ENCODE measurements at regions not wholly inside any gene's neighbourhood (a gene's known extent, or its start where the extent isn't known, plus 50 kb on each side); places are given as distances from the start of the nearest gene placed in this dataset.

- H3K4me3 ChIP-seq (ENCODE audit: control insufficient read depth, low read depth, low read length) = no peak overlapping the region
- TF ChIP-seq, protein P1, sequence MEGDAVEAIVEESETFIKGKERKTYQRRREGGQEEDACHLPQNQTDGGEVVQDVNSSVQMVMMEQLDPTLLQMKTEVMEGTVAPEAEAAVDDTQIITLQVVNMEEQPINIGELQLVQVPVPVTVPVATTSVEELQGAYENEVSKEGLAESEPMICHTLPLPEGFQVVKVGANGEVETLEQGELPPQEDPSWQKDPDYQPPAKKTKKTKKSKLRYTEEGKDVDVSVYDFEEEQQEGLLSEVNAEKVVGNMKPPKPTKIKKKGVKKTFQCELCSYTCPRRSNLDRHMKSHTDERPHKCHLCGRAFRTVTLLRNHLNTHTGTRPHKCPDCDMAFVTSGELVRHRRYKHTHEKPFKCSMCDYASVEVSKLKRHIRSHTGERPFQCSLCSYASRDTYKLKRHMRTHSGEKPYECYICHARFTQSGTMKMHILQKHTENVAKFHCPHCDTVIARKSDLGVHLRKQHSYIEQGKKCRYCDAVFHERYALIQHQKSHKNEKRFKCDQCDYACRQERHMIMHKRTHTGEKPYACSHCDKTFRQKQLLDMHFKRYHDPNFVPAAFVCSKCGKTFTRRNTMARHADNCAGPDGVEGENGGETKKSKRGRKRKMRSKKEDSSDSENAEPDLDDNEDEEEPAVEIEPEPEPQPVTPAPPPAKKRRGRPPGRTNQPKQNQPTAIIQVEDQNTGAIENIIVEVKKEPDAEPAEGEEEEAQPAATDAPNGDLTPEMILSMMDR (conservative IDR thresholded peaks at IDR 0.05; ENCODE audit: control insufficient read depth, insufficient read depth, low read depth, low read length) = no peak
- DNase-seq (ENCODE audit: low read depth) = no peak
Observed at GRCh38 chr2:104755026-104755878, 98.7 kb upstream of the POU3F3 start.

DNA sequence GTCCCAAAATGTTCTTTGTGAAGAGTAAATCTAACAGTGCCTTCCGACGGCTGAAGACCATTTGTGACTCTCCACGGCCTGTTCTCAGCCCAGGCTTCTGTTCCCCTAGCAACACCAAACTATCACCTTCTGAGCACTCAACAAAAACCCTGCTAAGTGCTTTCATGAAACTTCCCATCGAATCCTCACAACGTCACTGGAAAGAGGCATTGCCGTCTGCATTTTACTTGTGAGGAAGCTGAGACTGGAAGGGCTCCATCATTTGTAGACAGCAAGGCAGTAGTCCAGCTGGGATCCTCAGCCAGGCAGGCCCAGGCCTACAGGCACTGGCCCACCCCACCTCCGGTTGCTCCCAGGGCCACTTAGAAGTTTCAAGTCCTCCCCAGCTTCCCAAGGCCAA lies 97.8 kb upstream of the POU3F3 start:
- no peak for DNase-seq (ENCODE audit: low read depth)
- H3K4me3 ChIP-seq (ENCODE audit: control insufficient read depth, low read depth, low read length) = no peak overlapping the region
- TF ChIP-seq, protein P1 (conservative IDR thresholded peaks at IDR 0.05; ENCODE audit: control insufficient read depth, insufficient read depth, low read depth, low read length) = no peak

DNA sequence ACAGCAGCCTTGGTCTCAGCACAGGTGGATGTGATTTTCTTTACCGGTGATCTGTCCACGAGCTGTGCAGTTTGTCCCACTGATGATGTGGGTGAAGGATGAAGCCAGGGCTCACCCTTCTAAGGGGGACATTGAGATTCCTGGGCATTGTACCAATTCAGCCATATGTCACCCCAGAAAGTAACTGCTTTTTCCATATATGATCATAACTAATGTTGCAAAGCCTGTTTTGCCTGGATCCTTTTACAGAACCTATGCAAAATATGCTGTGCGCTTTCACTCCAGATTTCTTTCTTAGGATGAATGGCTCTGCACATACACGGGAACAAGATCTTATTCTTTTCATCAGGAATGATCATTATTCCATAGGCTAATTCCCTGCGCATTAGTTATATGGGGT lies 96.9 kb upstream of the POU3F3 start:
- TF ChIP-seq, protein P1 (conservative IDR thresholded peaks at IDR 0.05; ENCODE audit: control insufficient read depth, insufficient read depth, low read depth, low read length) = no peak
- H3K4me3 ChIP-seq (ENCODE audit: control insufficient read depth, low read depth, low read length) = no peak overlapping the region
- no peak for DNase-seq (ENCODE audit: low read depth)

DNA sequence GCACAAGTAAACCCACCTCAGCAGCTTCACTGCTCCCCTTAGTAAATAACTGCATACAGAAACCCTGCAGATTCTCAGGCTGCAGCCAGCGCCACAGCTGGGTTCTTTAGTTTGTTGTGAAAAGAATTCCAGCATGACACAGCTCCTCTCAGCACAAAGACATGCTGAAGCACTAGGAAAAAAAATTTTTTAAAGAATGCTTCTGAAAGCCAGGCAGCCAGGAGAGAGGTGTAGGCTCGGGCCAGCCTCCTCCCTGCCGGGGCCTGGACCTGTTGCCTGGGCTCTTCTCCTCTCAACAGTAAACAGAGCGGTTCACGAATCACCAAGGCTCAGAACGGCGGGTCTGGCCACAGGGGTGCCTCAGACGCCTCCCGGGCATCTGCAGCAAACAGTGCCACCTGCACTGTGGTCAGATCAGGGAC lies 95.7 kb upstream of the POU3F3 start:
- TF ChIP-seq, protein P1 (conservative IDR thresholded peaks at IDR 0.05; ENCODE audit: control insufficient read depth, insufficient read depth, low read depth, low read length) = no peak
- no peak for DNase-seq (ENCODE audit: low read depth)
- no peak overlapping the region for H3K4me3 ChIP-seq (ENCODE audit: control insufficient read depth, low read depth, low read length)

GRCh38 chr2:104762031-104762430 lies 91.9 kb upstream of the POU3F3 start:
- no peak for DNase-seq (ENCODE audit: low read depth)
- no peak overlapping the region for H3K4me3 ChIP-seq (ENCODE audit: control insufficient read depth, low read depth, low read length)
- TF ChIP-seq, protein P1 (conservative IDR thresholded peaks at IDR 0.05; ENCODE audit: control insufficient read depth, insufficient read depth, low read depth, low read length) = no peak

- TF ChIP-seq, protein P1 (conservative IDR thresholded peaks at IDR 0.05; ENCODE audit: control insufficient read depth, insufficient read depth, low read depth, low read length) = no peak
- no peak overlapping the region for H3K4me3 ChIP-seq (ENCODE audit: control insufficient read depth, low read depth, low read length)
- DNase-seq (ENCODE audit: low read depth) = no peak
Observed at GRCh38 chr2:104766683-104767082, 87.2 kb upstream of the POU3F3 start.
